A549 (cell line): ENCODE measurements at regions not wholly inside any gene's neighbourhood (a gene's known extent, or its start where the extent isn't known, plus 50 kb on each side); places are given as distances from the start of the nearest gene placed in this dataset.

Experiments
- CTCF ChIP-seq: fragments of >200 bp; sonication (Bioruptor Twin); formaldehyde crosslinking; IDR thresholded peaks from 3 replicates; pipeline ENCODE4 v1.5.1; 2016
- EHMT2 ChIP-seq: fragments of 200-600 bp; sonication (generic); IDR thresholded peaks from 2 replicates; pipeline ENCODE4 v1.6.1; 2016; ENCODE audit warnings: antibody characterized with exemption, low read depth, mild to moderate bottlenecking, moderate library complexity
- EP300 ChIP-seq, 2 experiments: fragments of >200 bp; sonication (Bioruptor Twin); formaldehyde crosslinking; IDR thresholded peaks; 2 replicates in 1 of 2; 3 replicates in 1 of 2; pipeline ENCODE4 v1.6.1; 2016 to 2017
- KDM1A ChIP-seq: fragments of 200-600 bp; sonication (generic); IDR thresholded peaks from 2 replicates; pipeline ENCODE4 v1.6.1; 2016; ENCODE audit warnings: low read depth, mild to moderate bottlenecking

DNA sequence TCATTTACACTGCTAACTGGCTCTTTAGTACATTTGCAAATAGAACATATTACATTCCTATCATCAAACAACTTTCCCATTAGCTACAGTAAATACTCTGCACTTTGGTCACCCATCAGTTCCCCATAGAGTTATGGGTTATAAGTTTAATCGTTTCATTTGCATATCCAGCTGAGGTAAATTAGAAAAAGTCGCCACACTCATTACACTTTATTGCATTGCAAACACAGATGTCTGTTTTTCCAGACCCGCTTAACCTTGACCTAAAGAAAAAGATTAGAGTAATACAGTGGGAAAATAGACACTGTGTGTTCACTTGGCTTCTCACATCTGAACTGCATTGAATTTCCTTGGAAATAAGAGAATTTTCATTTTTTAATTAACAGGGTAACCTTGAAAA lies 213.1 kb upstream of the PSMD7 start:
- TF ChIP-seq CTCF (no peak), EP300 (IDR thresholded peaks at IDR 0.05) (no peak), EHMT2 (no peak), KDM1A (no peak)
